OCI-M2 (cell line): ENCODE measurements at regions not wholly inside any gene's neighbourhood (a gene's known extent, or its start where the extent isn't known, plus 50 kb on each side); places are given as distances from the start of the nearest gene placed in this dataset.
"Not testable (repeated sequence)": the region's sequence is repeated elsewhere in the genome, so short reads cannot be mapped to it uniquely, and the experiment has no call there.

Experiments
- DNase-seq: peaks from one replicate; lab custom pipeline; 2025; ENCODE audit not compliant: unreplicated experiment; lab: John Stamatoyannopoulos, UW

DNA sequence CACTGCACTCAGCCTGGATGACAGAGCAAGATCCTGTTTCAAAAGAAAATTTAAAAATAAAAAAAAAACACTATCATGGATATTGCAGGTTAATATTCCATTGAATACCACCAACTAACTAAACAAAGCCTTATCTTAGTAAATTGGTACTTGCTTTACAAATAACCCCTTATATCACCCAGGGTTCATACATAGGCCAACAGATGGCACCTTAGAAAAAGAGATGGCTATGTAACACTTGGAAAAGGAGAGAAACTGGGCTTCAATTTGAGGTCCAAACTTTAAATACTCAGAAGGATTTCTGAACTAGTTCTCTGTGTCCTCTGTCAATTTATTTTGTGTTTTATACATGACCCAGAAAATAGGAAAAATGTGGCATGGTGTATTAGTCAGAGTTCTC, 249.6 kb upstream of the LRP1B start:
- no peak for DNase-seq

DNA sequence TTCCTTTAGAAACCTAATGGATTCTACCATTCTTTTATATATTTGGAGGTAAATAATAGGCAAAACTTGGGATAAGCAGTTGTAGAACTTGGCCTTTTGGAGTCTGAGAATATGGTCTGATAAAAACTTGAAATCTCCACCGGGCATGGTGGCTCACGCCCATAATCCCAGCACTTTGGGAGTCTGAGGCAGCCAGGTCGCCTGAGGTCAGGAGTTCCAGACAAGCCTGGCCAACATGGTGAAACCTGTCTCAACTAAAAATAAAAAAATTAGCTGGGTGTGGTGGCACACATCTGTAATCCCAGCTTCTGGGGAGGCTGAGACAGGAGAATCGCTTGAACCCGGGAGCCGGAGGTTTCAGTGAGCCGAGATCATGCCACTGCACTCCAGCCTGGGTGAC, 231.3 kb upstream of the LRP1B start:
- not testable (repeated sequence) for DNase-seq

GRCh38 chr2:142347751-142348150, 216.9 kb upstream of the LRP1B start:
- no peak for DNase-seq

- DNase-seq, result no peak
Measured at GRCh38 chr2:142339261-142339660, 208.4 kb upstream of the LRP1B start.

DNA sequence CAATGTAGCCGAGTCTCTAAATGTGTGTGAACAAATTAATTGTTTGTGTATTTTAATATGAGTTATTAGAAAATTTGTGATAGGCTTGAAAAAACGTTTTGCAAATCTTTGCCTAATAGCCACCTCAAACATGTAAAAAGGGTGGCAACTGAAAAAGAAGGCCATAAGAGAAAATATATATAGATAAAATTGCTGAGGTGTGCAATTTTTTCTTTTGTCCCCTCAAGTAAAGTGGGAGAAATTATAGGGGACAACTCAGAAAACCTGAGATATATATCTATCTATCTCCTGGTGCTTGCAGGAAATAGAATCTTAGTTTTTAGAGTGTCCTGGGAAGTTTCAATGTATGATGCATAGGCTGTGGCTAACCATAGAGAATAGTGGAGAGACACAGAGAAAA, 201.4 kb upstream of the LRP1B start:
- DNase-seq, result no peak

DNA sequence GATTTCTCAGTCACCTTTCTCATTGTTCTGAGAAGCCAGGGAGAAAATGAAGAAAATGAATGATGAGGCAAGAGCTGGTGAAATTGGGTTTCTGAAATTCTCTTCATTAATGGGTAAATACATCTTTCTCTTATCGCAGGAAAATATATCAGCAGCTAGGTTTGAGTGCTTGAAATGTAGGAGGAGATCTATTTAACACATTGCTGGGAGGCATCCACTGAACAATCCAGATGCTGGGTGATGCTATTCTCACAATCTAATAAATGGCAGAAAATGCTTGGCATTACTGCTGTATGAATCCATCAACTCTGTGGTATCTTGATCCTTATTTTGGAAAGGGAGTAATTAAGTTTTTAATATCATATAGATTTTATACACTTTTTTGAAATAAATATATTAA, 199.6 kb upstream of the LRP1B start:
- DNase-seq, result no peak

GRCh38 chr2:142325870-142326269, 195.1 kb upstream of the LRP1B start:
- DNase-seq, result no peak

DNA sequence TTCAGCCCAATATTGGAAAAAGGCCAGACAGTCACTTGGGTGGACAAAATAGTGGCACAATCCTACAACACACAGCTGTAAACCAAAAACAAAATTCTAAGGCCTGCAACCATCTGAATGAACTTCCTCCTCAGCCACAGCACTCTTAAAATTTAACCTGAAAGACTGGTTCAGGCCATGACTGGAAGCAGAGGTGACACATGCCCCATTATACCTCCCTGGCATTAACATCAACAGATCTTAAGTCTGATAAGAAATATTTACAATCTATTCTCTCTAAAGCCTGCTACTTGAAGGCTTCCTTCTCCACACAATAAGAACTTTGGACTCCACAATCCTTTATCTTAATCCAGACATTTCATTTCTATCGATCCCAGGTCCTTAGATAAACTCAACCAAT, 192.4 kb upstream of the LRP1B start:
- DNase-seq, result no peak

GRCh38 chr2:142321706-142322280, 191.0 kb upstream of the LRP1B start:
- no peak for DNase-seq

- no peak for DNase-seq
Measured at GRCh38 chr2:142320067-142320466, 189.3 kb upstream of the LRP1B start.

DNA sequence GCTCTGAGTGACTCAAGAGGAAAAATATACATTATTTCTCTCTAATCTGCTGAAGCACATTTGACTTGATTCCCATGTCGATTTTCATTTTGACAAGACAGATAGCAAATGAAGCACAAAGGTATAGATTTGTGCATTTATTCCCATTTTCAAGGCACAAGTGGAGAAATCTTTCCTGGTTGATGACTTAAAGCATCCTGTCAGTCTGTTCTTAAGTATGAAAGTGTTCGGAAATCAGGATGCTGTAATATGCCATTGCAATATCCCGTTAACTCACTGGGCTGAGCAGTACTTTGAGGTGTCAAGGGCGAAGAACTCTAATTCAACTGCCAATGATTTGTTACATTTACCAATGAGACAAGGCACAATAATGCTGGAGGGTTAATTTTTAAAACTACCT, 185.2 kb upstream of the LRP1B start:
- DNase-seq, result no peak

GRCh38 chr2:142315346-142315745, 184.5 kb upstream of the LRP1B start:
- no peak for DNase-seq

DNA sequence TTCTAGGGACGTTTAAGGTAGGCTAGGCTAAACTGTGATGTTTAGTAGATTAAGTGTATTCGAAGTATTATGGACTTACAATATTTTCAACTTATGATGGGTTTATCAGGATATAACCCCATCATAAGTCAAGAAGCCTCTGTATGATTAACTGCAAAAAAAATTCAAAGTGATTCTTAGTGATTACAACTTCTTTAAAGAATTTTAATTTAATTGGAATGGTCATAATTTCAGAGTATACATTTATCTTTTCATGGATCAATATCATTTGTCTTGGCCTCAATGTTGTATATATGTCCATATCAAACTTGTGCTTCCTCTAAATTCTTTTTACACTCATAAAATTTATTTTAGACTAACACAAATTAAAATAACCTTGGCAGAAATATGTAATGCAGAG, 183.3 kb upstream of the LRP1B start:
- no peak for DNase-seq

DNA sequence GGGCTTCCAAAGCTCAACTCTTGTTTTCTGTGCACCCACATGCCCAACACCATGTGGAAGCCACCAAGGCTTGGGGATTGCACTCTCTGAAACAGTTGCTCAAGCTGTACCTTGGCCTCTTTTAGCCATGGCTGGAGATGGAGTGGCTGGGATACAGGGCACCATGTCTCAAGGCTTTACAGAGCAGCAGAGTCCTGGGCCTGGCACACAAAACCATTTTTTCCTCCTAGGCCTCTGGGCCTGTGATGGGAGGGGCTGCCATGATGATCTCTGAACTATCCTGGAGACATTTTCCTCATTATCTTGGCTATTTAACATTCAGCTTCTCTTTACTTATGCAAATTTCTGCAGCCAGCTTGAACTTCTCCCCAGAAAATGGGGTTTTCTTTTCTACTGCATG, 179.7 kb upstream of the LRP1B start:
- DNase-seq, result no peak

DNA sequence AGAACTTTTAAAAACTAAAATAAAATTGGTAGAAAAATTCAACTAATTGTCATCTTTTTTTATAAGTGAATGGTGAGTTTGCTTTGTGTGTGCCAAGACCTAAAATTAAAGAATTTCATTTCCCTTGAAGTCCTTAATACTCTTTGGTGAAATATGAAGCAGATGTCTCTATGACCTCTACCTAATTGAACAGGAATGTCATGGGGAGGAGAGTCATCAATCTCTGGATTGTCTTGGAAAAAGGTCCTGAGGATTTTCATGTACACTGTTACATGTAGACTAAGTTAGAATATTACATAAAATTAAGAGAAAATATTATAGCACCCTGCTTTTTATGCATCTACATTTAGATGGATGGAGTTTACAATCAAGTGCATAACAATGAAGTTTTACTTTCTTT, 177.9 kb upstream of the LRP1B start:
- DNase-seq, result no peak

- no peak for DNase-seq
Measured at GRCh38 chr2:142307616-142308115, 176.8 kb upstream of the LRP1B start.

DNA sequence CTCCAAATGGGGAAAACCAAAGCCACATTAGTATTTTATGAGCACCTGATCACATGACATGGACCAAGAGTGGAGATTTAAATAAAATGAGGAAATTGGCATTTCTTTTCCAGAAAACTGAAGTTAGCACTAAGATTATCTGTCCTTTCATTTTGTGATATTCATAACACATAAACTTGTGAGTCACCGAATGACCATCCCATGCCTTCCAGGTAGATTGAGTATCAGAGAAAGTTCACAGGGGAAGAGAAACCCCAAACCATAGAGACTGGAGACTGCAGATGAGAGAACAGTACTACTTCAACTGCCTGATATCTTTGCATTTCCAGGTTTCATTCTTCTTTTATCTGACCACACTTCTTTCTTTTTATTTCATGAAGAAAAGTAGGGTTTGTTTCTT, 176.3 kb upstream of the LRP1B start:
- no peak for DNase-seq

DNA sequence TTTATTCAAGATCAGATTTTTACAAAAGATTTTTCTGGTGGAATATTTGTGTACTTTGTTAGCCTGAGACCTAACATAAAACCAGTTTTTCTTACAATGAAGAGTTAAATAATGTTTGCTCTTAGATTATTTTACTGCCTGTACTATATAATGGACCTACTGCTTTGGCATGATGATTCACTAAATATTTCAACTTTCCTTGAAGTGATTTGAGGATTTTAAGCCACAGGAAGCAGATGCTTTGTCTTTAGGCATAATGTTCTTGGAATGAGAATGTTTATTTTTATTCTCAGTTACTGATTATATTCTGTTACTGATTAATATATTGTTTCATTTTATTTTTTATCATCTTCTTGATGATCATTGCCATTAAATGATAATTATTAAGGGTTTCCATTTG, 175.3 kb upstream of the LRP1B start:
- no peak for DNase-seq

- no peak for DNase-seq
Measured at GRCh38 chr2:142300517-142300916, 169.7 kb upstream of the LRP1B start.

GRCh38 chr2:142299021-142299420, 168.2 kb upstream of the LRP1B start:
- no peak for DNase-seq

- no peak for DNase-seq
Measured at GRCh38 chr2:142294225-142294624, 163.4 kb upstream of the LRP1B start.

GRCh38 chr2:142291969-142292368, 161.2 kb upstream of the LRP1B start:
- no peak for DNase-seq

DNA sequence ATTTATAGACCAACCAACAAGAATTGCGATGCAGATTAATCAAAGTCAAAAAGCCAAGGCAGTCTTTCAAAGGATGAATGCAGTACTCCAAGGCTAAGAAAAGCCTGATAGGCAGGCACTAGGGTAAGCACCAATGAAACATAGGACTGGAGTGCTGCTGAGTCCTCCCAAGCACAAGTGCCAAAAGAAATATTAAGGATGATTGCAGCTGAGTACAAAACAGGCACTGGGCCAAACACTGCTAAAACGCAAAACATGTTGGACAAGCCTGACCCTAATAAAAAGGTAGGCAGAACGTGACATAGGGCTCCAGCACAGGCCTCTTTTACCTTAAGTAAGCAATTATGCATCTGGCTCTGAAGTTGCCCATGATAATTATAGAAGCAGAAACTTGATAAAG, 160.1 kb upstream of the LRP1B start:
- DNase-seq, result no peak

DNA sequence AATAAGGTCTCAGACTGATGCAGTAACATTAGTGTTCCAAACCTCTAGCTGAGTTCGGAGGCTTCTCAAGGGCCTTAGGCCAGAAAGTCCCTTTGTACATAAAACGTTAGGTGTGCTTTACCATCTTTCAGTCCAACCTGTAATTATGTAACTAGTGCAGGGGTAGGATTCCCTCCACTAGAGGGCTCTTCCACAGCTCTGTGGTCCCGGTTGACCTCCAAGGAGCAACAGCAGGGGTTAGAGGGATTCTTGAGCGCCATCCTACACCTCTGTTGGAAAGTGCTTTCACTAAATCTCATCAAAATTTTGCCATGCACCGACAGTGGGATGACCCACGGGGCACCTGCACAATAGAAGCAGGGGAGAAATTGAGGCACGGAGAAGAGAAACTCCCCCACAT, 155.8 kb upstream of the LRP1B start:
- DNase-seq, result no peak
